Stimulated activated CD8-positive, alpha-beta memory T cell treated with anti-CD3 and anti-CD28 coated beads, Interleukin-15, amount 100 ng/mL, for 24 hours (primary cell): ENCODE measurements at regions not wholly inside any gene's neighbourhood (a gene's known extent, or its start where the extent isn't known, plus 50 kb on each side); places are given as distances from the start of the nearest gene placed in this dataset.

Source experiments
- DNase-seq: peaks from one replicate; pipeline ENCODE4 v3.0.0-alpha.2; 2020; ENCODE audit warnings: low read depth

- no peak for DNase-seq
Measured at GRCh38 chr12:126193190-126193589, 1128.0 kb downstream of the AACS start.

GRCh38 chr12:126196263-126196662 is 1131.0 kb downstream of the AACS start:
- DNase-seq, result no peak

GRCh38 chr12:126198516-126198915 is 1133.3 kb downstream of the AACS start:
- no peak for DNase-seq

- DNase-seq, result no peak
Measured at GRCh38 chr12:126198966-126199692, 1133.9 kb downstream of the AACS start.

- DNase-seq, result no peak
Measured at GRCh38 chr12:126201981-126202537, 1136.8 kb downstream of the AACS start.

- no peak for DNase-seq
Measured at GRCh38 chr12:126204326-126204725, 1139.1 kb downstream of the AACS start.

- DNase-seq, result no peak
Measured at GRCh38 chr12:126210026-126210425, 1144.8 kb downstream of the AACS start.

- DNase-seq, result no peak
Measured at GRCh38 chr12:126210448-126210847, 1145.2 kb downstream of the AACS start.

GRCh38 chr12:126212824-126213223 is 1147.6 kb downstream of the AACS start:
- no peak for DNase-seq

GRCh38 chr12:126218697-126219096 is 1153.5 kb downstream of the AACS start:
- DNase-seq, result no peak

GRCh38 chr12:126219139-126219538 is 1153.9 kb downstream of the AACS start:
- DNase-seq, result no peak

GRCh38 chr12:126219654-126220279 is 1154.5 kb downstream of the AACS start:
- no peak for DNase-seq

GRCh38 chr12:126224032-126224431 is 1158.8 kb downstream of the AACS start:
- DNase-seq, result no peak

GRCh38 chr12:126228936-126229335 is 1163.7 kb downstream of the AACS start:
- no peak for DNase-seq

GRCh38 chr12:126232711-126233110 is 1167.5 kb downstream of the AACS start:
- DNase-seq, result no peak

- DNase-seq, result no peak
Measured at GRCh38 chr12:126233625-126234024, 1168.4 kb downstream of the AACS start.

GRCh38 chr12:126243814-126244440 is 1178.7 kb downstream of the AACS start:
- DNase-seq, result no peak

- DNase-seq, result no peak
Measured at GRCh38 chr12:126247936-126248335, 1182.7 kb downstream of the AACS start.

GRCh38 chr12:126248871-126249403 is 1183.7 kb downstream of the AACS start:
- no peak for DNase-seq

- DNase-seq, result no peak
Measured at GRCh38 chr12:126258190-126258589, 1193.0 kb downstream of the AACS start.

- no peak for DNase-seq
Measured at GRCh38 chr12:126262829-126263228, 1197.6 kb downstream of the AACS start.

GRCh38 chr12:126268222-126268621 is 1203.0 kb downstream of the AACS start:
- no peak for DNase-seq

- no peak for DNase-seq
Measured at GRCh38 chr12:126271159-126271558, 1205.9 kb downstream of the AACS start.
